ENCODE measurements at regions not wholly inside any gene's neighbourhood (a gene's known extent, or its start where the extent isn't known, plus 50 kb on each side); places are given as distances from the start of the nearest gene placed in this dataset.
"Not testable (repeated sequence)": the region's sequence is repeated elsewhere in the genome, so short reads cannot be mapped to it uniquely, and the experiment has no call there.

DNA sequence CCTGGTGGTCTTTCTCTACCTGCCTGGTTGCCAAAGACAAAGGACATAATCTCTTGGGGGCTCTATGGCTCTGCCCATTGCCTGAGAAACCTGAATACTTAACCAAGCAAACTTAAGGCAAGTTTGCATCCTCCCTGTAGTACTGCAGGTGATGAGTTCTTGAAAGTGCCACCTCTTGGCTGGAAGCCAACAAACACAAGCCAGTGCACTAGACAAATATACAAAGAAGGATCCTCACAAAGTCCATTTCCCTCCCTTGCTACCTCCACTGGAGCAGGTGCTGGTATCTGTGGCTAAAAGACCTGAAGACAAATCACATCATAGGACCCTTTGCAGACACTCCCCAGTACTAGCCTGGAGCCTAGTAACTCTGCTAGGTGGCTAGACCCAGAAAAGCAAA, 772.3 kb downstream of the SI start:
- no peak for DNase-seq (ENCODE audit: low read depth)

DNA sequence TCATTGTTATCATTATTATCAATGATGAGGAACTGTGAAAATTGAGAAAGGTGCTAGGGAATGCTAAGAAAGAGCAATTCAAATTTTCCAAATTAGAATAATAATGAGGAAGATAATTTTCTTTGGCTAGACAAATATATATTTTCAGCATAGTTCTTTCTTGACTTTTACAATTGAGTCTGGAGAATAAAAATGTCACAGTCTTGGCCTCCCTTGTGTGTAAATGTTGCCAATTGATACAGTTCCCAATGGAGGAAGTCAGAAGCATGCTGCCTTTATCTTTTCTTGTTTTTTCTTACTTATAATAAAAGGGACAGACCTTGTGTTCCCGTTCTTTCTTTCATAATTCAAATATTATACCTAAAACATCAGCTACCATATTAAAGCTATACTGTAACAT, 774.4 kb downstream of the SI start:
- DNase-seq (ENCODE audit: low read depth) = no peak
- TF ChIP-seq CTCF (conservative IDR thresholded peaks at IDR 0.05; ENCODE audit: low read depth, low read length) = no peak
- no peak overlapping the region for H3K4me3 ChIP-seq (ENCODE audit: low read depth, low read length)

More for the DNA sequence above, 772.3 kb downstream of the SI start:
- no peak for TF ChIP-seq CTCF (conservative IDR thresholded peaks at IDR 0.05; ENCODE audit: low read depth, low read length)
- H3K4me3 ChIP-seq (ENCODE audit: low read depth, low read length) = no peak overlapping the region

DNA sequence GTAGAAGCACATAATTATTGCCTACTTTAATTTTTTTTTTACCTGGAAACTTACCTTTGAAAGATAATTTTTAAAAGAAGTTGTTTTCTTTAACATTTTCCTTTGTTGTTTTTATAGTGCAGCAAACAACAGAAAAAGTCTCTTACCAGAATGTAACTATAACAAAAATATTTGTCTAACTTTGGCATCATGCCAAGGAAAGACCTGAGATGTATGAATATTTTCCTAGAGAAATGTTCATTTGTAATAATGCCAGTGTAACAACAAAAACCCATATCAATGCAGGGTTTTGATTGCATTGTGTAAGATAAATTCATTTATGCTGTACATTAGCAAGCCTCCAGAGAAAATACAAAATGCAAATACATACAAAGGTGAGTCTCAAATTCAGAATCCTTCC, 775.7 kb downstream of the SI start:
- no peak overlapping the region for H3K4me3 ChIP-seq (ENCODE audit: low read depth, low read length)
- DNase-seq (ENCODE audit: low read depth) = no peak
- no peak for TF ChIP-seq CTCF (conservative IDR thresholded peaks at IDR 0.05; ENCODE audit: low read depth, low read length)

DNA sequence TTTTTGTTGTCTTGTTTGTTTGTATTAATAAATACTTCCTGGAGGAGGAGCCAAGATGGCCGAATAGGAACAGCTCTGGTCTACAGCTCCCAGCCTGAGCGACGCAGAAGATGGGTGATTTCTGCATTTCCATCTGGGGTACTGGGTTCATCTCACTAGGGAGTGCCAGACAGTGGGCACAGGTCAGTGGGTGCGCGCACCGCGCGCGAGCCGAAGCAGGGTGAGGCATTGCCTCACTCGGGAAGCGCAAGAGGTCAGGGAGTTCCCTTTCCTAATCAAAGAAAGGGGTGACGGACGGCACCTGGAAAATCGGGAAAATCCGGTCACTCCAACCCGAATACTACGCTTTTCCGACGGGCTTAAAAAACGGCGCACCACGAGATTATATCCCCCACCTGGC, 786.8 kb downstream of the SI start:
- DNase-seq (ENCODE audit: low read depth); H3K4me3 ChIP-seq (ENCODE audit: low read depth, low read length): not testable (repeated sequence)

DNA sequence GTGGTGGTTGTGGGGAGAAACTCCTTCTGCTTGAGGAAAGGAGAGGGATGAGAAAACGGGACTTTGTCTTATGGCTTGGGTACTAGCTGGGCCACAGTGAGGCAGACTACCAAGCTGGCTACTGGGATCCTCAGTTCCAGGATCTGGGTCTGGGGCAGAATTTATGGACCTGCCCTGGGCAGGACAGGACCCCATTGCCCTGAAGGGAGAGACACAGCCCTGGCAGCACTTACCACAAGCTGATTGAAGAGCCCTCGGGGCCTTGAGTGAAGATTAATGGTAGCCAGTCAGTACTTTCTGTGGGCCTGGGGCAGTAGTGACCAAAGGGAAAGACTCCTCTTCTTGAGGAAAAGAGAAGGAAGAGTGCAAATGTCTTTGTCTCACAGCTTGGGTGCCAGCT, 799.7 kb downstream of the SI start:
- DNase-seq (ENCODE audit: low read depth) = no peak
- H3K4me3 ChIP-seq (ENCODE audit: low read depth, low read length) = no peak overlapping the region
- no peak for TF ChIP-seq CTCF (conservative IDR thresholded peaks at IDR 0.05; ENCODE audit: low read depth, low read length)

GRCh38 chr3:164267053-164267452, 811.2 kb downstream of the SI start:
- no peak for DNase-seq (ENCODE audit: low read depth)
- no peak overlapping the region for H3K4me3 ChIP-seq (ENCODE audit: low read depth, low read length)
- no peak for TF ChIP-seq CTCF (conservative IDR thresholded peaks at IDR 0.05; ENCODE audit: low read depth, low read length)

DNA sequence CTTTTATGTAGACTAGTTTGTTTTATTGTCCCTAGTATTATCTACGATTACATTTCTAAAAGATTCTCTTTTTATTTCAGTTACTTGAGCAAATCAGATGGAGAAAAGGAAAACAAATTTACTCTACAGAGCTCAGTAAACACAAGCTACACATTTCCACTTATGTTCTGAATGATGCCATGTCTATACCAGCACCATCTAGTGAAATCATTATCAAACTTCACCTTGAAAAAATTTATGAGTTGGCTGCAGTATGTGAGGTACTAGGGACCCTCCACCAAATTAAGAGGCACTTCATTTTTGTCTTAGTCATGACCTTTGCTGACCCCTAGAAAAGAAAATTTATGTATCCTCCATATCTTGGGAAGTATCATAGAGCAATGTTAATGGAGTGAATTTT, 827.4 kb downstream of the SI start:
- DNase-seq (ENCODE audit: low read depth) = no peak
- no peak for TF ChIP-seq CTCF (conservative IDR thresholded peaks at IDR 0.05; ENCODE audit: low read depth, low read length)
- H3K4me3 ChIP-seq (ENCODE audit: low read depth, low read length) = no peak overlapping the region

DNA sequence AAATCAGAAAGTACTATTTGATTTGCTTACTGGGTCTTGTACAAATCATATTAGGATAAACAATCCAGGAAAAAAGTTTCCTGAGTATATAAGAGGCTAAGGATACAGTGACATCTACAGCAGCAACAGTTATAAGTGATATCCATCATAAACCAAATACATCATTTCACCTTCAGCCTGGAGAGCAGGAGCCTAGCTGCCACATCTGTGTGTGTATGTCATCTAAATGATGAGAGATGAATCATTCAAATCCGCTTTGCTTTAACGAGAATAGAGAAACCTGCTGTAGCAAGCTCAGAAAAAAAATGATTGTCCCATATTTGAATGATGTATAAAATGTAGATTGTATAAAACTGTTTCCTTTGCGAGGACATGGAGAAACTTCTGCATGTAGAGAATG, 841.4 kb downstream of the SI start:
- no peak for DNase-seq (ENCODE audit: low read depth)
- TF ChIP-seq CTCF (conservative IDR thresholded peaks at IDR 0.05; ENCODE audit: low read depth, low read length) = no peak
- H3K4me3 ChIP-seq (ENCODE audit: low read depth, low read length) = no peak overlapping the region
